Mesothelial cell of epicardium (in vitro differentiated cells): ENCODE measurements at regions not wholly inside any gene's neighbourhood (a gene's known extent, or its start where the extent isn't known, plus 50 kb on each side); places are given as distances from the start of the nearest gene placed in this dataset.

Experiments used
- DNase-seq, 2 experiments: peaks; one replicate each; pipeline ENCODE4 v3.0.0; 2021; ENCODE audit warnings: low spot score in 2 of 2; ENCODE audit not compliant: unreplicated experiment in 2 of 2
- H3K27ac Mint-ChIP-seq: 2 replicates; pipeline ENCODE4 v1.8.0; 2021; ENCODE audit warnings: mixed read lengths
- H3K27me3 Mint-ChIP-seq: 2 replicates; pipeline ENCODE4 v1.8.0; 2021; ENCODE audit warnings: low read depth, mixed read lengths
- H3K36me3 Mint-ChIP-seq: 2 replicates; pipeline ENCODE4 v1.8.0; 2021; ENCODE audit warnings: mixed read lengths
- H3K4me1 Mint-ChIP-seq: 2 replicates; pipeline ENCODE4 v1.8.0; 2021; ENCODE audit warnings: mixed read lengths
- H3K4me3 Mint-ChIP-seq: 2 replicates; pipeline ENCODE4 v1.8.0; 2021; ENCODE audit warnings: mild to moderate bottlenecking, moderate library complexity, mixed read lengths
- H3K9me3 Mint-ChIP-seq: 2 replicates; pipeline ENCODE4 v1.8.0; 2021; ENCODE audit warnings: mixed read lengths
- TF ChIP-seq, protein P1 (sequence below): fragments of 200-600 bp; sonication (generic); IDR thresholded peaks from one replicate; pipeline ENCODE4 v1.5.0; 2021; ENCODE audit warnings: antibody characterized with exemption; ENCODE audit not compliant: unreplicated experiment

DNA sequence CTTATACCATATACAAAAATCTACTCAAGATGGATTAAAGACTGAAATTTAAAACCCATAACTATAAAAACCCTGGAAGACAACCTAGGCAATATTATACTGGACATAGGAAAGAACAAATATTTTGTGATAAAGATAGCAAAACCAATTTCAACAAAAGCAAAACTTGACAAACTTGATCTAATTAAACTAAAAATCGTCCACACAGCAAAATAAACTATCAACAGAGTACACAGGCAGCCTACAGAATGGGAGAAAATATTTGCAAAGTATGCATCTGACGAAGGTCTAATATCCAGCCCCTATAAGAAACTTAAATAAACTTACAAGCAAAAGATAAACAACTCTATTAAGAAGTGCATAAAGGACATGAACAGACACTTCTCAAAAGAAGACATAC is 240.1 kb downstream of the HGF start:
- TF ChIP-seq, protein P1, sequence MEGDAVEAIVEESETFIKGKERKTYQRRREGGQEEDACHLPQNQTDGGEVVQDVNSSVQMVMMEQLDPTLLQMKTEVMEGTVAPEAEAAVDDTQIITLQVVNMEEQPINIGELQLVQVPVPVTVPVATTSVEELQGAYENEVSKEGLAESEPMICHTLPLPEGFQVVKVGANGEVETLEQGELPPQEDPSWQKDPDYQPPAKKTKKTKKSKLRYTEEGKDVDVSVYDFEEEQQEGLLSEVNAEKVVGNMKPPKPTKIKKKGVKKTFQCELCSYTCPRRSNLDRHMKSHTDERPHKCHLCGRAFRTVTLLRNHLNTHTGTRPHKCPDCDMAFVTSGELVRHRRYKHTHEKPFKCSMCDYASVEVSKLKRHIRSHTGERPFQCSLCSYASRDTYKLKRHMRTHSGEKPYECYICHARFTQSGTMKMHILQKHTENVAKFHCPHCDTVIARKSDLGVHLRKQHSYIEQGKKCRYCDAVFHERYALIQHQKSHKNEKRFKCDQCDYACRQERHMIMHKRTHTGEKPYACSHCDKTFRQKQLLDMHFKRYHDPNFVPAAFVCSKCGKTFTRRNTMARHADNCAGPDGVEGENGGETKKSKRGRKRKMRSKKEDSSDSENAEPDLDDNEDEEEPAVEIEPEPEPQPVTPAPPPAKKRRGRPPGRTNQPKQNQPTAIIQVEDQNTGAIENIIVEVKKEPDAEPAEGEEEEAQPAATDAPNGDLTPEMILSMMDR, result no peak
- Mint-ChIP-seq H3K4me1 (no peaks in the 10 kb centered on the region), H3K27ac (no peak overlapping the region), H3K9me3 (peaks cover 7% of the 10 kb centered on the region), H3K4me3 (no peak overlapping the region), H3K27me3 (no peaks in the 10 kb centered on the region), H3K36me3 (no peaks in the 10 kb centered on the region)
- DNase-seq, result no peak

DNA sequence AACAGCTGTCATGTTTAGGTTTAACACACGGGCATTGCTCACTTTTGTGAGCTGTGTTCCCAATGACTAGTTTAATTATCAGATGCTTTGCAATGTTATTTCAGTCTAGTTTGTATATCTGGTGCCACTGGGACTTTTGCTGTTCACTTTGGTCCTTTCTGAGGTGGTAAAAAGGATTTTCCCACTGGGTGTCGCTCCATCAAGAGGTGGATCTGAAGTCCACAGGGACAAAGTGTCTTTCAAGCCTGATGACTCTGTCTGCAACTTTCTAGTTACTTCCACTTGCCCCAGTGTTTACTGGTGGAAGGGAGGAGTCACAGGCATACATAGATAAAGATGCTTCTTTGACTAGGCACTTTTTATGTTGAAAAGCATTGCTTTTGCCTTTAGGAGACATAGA is 242.2 kb downstream of the HGF start:
- Mint-ChIP-seq H3K27me3 (no peaks in the 10 kb centered on the region), H3K36me3 (no peaks in the 10 kb centered on the region), H3K4me1 (no peaks in the 10 kb centered on the region), H3K27ac (no peak overlapping the region), H3K4me3 (no peak overlapping the region), H3K9me3 (peaks cover 7% of the 10 kb centered on the region)
- no peak for DNase-seq
- TF ChIP-seq, protein P1, result no peak

DNA sequence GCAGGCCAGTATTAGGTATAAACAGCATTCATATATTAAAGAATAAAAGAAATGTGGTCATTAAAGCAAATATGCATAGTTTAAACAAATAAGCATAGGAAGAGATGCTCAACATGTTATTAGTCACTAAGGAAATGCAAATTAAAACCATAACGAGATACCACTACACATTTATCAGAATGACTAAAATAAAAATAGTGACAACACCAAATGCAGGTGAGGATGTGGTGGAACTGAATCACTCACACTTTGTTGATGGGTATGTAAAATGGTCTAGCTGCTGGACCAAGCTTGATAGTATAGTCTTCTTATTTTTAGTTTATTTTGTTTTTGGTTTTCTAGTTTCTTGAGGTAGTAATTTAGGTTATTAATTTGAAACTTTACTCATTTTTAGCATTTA is 242.9 kb downstream of the HGF start:
- DNase-seq, result no peak
- Mint-ChIP-seq H3K27me3 (no peaks in the 10 kb centered on the region), H3K9me3 (peaks cover 7% of the 10 kb centered on the region), H3K4me1 (no peaks in the 10 kb centered on the region), H3K27ac (no peak overlapping the region), H3K36me3 (no peaks in the 10 kb centered on the region), H3K4me3 (no peak overlapping the region)
- TF ChIP-seq, protein P1, result no peak

DNA sequence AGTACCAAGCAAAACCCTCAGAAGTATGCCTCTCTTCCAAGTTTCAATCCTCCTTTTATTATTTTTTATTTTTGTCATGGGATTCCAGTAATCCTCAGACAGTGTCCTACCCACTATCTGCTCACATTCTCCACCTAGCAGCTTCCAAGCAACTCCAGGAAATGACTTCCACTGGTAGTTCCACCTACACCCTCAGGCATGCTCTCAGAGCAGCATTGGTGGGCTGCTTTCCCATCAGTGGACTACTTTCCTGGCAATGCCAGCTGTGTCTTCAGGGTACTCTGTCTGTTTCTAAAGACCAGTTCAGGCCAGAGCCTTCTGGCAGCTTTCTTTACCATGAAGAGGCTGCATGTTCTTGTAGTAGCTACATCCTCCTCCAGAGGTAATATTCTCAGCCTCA is 244.0 kb downstream of the HGF start:
- Mint-ChIP-seq H3K4me3 (no peak overlapping the region), H3K9me3 (peaks cover 7% of the 10 kb centered on the region), H3K27me3 (no peaks in the 10 kb centered on the region), H3K36me3 (no peaks in the 10 kb centered on the region), H3K27ac (no peak overlapping the region), H3K4me1 (no peaks in the 10 kb centered on the region)
- no peak for DNase-seq
- TF ChIP-seq, protein P1, result no peak

DNA sequence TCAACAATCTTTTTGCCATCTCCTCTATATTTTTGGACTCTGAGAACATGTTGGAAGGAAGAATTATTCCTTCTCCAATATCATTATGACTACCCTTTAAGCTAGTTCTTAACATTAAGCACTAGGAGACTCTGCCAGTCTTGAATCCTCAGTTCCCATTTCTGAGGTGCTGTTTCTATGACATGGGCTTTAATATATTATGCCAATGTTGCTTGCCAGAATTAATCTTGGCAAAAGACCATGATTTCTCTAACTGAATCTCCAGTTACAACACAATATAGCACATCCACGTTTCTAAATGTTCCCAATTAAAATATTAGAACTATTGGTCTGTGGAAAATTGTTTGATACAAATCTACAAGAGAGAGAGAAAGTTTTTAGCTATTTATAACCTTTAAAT is 250.0 kb downstream of the HGF start:
- no peaks in the 10 kb centered on the region for H3K9me3 Mint-ChIP-seq
- no peak overlapping the region for H3K27ac Mint-ChIP-seq
- no peaks in the 10 kb centered on the region for H3K27me3 Mint-ChIP-seq
- peaks cover 6% of the 10 kb centered on the region for H3K4me1 Mint-ChIP-seq
- TF ChIP-seq, protein P1, result no peak
- no peak overlapping the region for H3K4me3 Mint-ChIP-seq
- DNase-seq, result no peak
- no peaks in the 10 kb centered on the region for H3K36me3 Mint-ChIP-seq

DNA sequence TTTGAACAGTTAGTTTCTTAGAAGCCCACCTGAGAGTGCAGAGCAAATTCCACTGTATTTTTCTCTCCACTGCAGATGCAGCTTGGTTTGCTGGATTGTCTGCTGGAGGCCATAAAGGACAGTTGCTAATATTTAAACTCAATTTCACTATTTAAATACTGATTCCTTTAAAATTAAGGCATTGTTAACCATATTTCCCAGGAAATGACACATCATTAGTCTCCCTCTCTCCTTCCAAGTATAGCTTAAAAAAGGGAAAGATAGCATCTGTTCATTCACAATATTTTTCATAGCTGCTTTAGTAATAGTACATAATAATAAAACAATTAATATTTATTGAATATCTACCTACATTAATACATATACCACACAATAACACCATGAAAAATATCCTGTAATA is 252.9 kb downstream of the HGF start:
- peaks cover 4% of the 10 kb centered on the region for H3K36me3 Mint-ChIP-seq
- H3K27ac Mint-ChIP-seq, result no peak overlapping the region
- no peak for DNase-seq
- no peak overlapping the region for H3K4me3 Mint-ChIP-seq
- peaks cover 11% of the 10 kb centered on the region for H3K9me3 Mint-ChIP-seq
- H3K4me1 Mint-ChIP-seq, result peaks cover 6% of the 10 kb centered on the region
- H3K27me3 Mint-ChIP-seq, result no peaks in the 10 kb centered on the region
- TF ChIP-seq, protein P1, result no peak
